Natural killer cell (primary cell): ENCODE measurements at regions not wholly inside any gene's neighbourhood (a gene's known extent, or its start where the extent isn't known, plus 50 kb on each side); places are given as distances from the start of the nearest gene placed in this dataset.
"Not testable (repeated sequence)": the region's sequence is repeated elsewhere in the genome, so short reads cannot be mapped to it uniquely, and the experiment has no call there.

Source experiments
- ATAC-seq, 3 donors: fragments of 150-1000 bp in 2 of 3; fragments of 200-7000 bp in 1 of 3; cut with Tn5 transposase; 1 replicate in 1 of 3; 2 replicates in 2 of 3; pipeline ENCODE4 v1.10.0; 2021; ENCODE audit warnings: mild to moderate bottlenecking in 2 of 3, moderate library complexity in 2 of 3
- DNase-seq, 2 donors: peaks; one replicate each; pipeline versions ENCODE4 v3.0.0 to v3.0.0-alpha.2; 2013 to 2021; ENCODE audit warnings: mixed read lengths in 1 of 2
- H3K27ac ChIP-seq: one replicate; pipeline ENCODE4 v1.5.1; 2013; ENCODE audit warnings: mild to moderate bottlenecking, low read length
- H3K27me3 ChIP-seq: one replicate; pipeline ENCODE4 v1.6.1; 2013; ENCODE audit warnings: low read length; ENCODE audit not compliant: control insufficient read depth, insufficient read depth
- H3K36me3 ChIP-seq: one replicate; pipeline ENCODE4 v1.6.1; 2013; ENCODE audit warnings: low read length; ENCODE audit not compliant: control insufficient read depth, insufficient read depth
- H3K4me1 ChIP-seq: one replicate; pipeline ENCODE4 v1.6.1; 2013; ENCODE audit warnings: low read length; ENCODE audit not compliant: control insufficient read depth, insufficient read depth
- H3K4me3 ChIP-seq: one replicate; pipeline ENCODE4 v1.5.1; 2013; ENCODE audit warnings: low read length
- H3K9me3 ChIP-seq: one replicate; pipeline ENCODE4 v1.6.1; 2013; ENCODE audit warnings: low read length; ENCODE audit not compliant: control insufficient read depth, insufficient read depth
- H3K27ac Mint-ChIP-seq, 2 donors: one replicate each; pipeline ENCODE4 v1.8.0; 2022; ENCODE audit warnings: mild to moderate bottlenecking in 2 of 2, mixed read lengths in 2 of 2, moderate library complexity in 1 of 2
- H3K27me3 Mint-ChIP-seq, 2 donors: one replicate each; pipeline ENCODE4 v1.8.0; 2022; ENCODE audit warnings: low read depth in 2 of 2, mixed read lengths in 2 of 2
- H3K36me3 Mint-ChIP-seq: one replicate; pipeline ENCODE4 v1.8.0; 2022; ENCODE audit warnings: mixed read lengths
- H3K4me1 Mint-ChIP-seq, 2 donors: one replicate each; pipeline ENCODE4 v1.8.0; 2022; ENCODE audit warnings: mixed read lengths in 2 of 2
- H3K4me3 Mint-ChIP-seq: one replicate; pipeline ENCODE4 v1.8.0; 2022; ENCODE audit warnings: mild to moderate bottlenecking, moderate library complexity, mixed read lengths
- H3K9me3 Mint-ChIP-seq, 2 donors: one replicate each; pipeline ENCODE4 v1.8.0; 2022; ENCODE audit warnings: mixed read lengths in 2 of 2
- WGBS: methylation state at CpG from one replicate; pipeline ENCODE4 v1.1.7; 2013; ENCODE audit warnings: missing lambda C conversion rate; ENCODE audit not compliant: insufficient coverage; 5-methylcytosine and 5-hydroxymethylcytosine counted together
- intact Hi-C: fragments of 100-400 bp; cut with micrococcal nuclease; formaldehyde crosslinking; loops from one replicate; pipeline ENCODE4 v1.14.2; 2022

DNA sequence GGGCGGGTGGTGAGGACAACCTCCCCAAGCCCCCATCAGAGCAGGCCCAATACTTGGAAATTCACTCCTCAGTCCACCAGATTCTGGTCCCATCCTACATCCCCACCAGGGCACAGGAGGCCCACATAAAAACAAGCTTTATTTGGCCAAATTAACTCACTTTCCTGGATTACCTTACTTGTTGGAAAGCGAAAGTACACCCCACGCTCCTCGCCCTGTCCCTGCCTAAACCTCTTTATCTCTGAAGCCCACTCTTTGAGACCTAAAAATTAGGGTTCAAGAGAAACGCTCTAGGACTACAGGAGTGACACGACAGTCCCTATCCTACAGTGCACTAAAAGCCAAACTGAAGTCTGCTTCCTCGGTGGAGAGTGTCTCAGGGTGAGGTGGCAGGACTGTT, 674.6 kb downstream of the SPATA31A7 start:
- H3K4me1 Mint-ChIP-seq, H3K4me3 Mint-ChIP-seq, H3K9me3 ChIP-seq, H3K4me3 ChIP-seq, H3K36me3 ChIP-seq, H3K9me3 Mint-ChIP-seq, H3K27me3 ChIP-seq, DNase-seq, H3K27ac Mint-ChIP-seq, intact Hi-C loops, ATAC-seq, H3K4me1 ChIP-seq, H3K27ac ChIP-seq, H3K27me3 Mint-ChIP-seq, H3K36me3 Mint-ChIP-seq: not testable (repeated sequence)
- WGBS, result no CpG with 5 or more reads among the region's 7 CpGs

DNA sequence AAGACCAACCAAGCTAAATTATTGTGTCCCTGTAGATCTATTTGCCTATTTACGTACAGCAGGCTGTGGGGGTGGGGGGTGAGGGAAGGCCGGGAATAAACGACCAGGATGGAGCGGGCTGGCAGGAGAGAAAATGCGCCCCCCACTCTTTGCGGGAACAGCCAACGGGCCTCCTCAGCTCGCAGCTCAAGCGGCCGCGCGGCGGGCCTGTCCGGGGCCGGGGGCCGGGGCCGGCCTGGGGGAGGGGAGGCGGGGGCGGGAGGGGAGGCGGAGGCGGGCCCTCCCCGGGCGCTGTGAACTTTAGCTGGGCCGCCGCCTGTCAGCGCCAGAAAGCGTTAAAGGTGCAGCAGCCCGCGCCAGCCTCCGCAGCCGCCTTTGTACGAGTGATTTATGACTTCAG, 679.1 kb downstream of the SPATA31A7 start:
- H3K27ac Mint-ChIP-seq, H3K36me3 ChIP-seq, H3K27me3 ChIP-seq, H3K36me3 Mint-ChIP-seq, H3K9me3 ChIP-seq, DNase-seq, intact Hi-C loops, H3K4me3 ChIP-seq, H3K4me1 ChIP-seq, H3K27me3 Mint-ChIP-seq, H3K27ac ChIP-seq, H3K4me1 Mint-ChIP-seq, H3K9me3 Mint-ChIP-seq: not testable (repeated sequence)
- ATAC-seq, result peak in 2 of 3 donors; percentile 35 to 46
- H3K4me3 Mint-ChIP-seq, result peak overlapping the region; percentile 82
- WGBS, result no CpG with 5 or more reads among the region's 32 CpGs

DNA sequence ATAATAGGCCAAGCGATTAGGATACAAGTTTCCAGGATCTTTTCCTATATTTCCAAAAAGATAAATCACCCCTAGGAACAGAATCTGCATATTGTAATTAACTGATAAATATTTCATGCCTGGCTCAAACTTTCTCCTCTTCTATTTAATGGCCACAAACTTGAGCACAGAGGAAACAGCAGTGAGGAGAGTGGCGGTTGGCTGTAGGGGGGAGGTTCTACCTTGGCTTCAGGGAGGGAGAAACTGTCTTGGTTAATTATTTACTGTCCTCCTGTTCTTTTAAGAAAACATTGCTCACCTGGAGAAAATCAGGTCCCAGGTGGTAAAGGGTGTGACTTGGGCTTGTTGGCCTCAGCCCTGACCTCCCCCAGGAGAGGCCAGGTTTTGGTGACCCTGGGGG, 682.5 kb downstream of the SPATA31A7 start:
- ATAC-seq, H3K4me3 ChIP-seq, H3K4me1 ChIP-seq, H3K4me3 Mint-ChIP-seq, H3K27me3 Mint-ChIP-seq, intact Hi-C loops, H3K27ac ChIP-seq, H3K36me3 Mint-ChIP-seq, H3K36me3 ChIP-seq, H3K9me3 ChIP-seq, DNase-seq, H3K27me3 ChIP-seq, H3K9me3 Mint-ChIP-seq, H3K27ac Mint-ChIP-seq, H3K4me1 Mint-ChIP-seq: not testable (repeated sequence)
- WGBS, result no CpG with 5 or more reads among the region's 2 CpGs
